Smooth muscle cell (in vitro differentiated cells): ENCODE measurements at regions not wholly inside any gene's neighbourhood (a gene's known extent, or its start where the extent isn't known, plus 50 kb on each side); places are given as distances from the start of the nearest gene placed in this dataset.

Experiments
- DNase-seq: peaks from one replicate; lab custom pipeline; 2025; ENCODE audit not compliant: unreplicated experiment; lab: John Stamatoyannopoulos, UW
- H2AFZ ChIP-seq: fragments of 200-600 bp; sonication (generic); 2 replicates; pipeline ENCODE4 v1.6.0; 2016; ENCODE audit warnings: antibody characterized with exemption, low read depth, mild to moderate bottlenecking
- H3F3A ChIP-seq: fragments of 200-600 bp; sonication (generic); 2 replicates; pipeline ENCODE4 v1.6.0; 2017; ENCODE audit warnings: antibody characterized with exemption, low read depth
- H3K27ac ChIP-seq: fragments of 200-600 bp; sonication (generic); 2 replicates; pipeline ENCODE4 v1.5.1; 2016; ENCODE audit warnings: low read depth, mild to moderate bottlenecking
- H3K27me3 ChIP-seq: fragments of 200-600 bp; sonication (generic); 2 replicates; pipeline ENCODE4 v1.6.1; 2016; ENCODE audit warnings: low read depth, mild to moderate bottlenecking
- H3K36me3 ChIP-seq: fragments of 200-600 bp; sonication (generic); 2 replicates; pipeline ENCODE4 v1.5.1; 2016; ENCODE audit warnings: low read depth
- H3K4me1 ChIP-seq: fragments of 200-600 bp; sonication (generic); 2 replicates; pipeline ENCODE4 v1.5.1; 2016; ENCODE audit warnings: low read depth
- H3K4me2 ChIP-seq: fragments of 200-600 bp; sonication (generic); 2 replicates; pipeline ENCODE4 v1.6.0; 2016; ENCODE audit warnings: mild to moderate bottlenecking
- H3K4me3 ChIP-seq: fragments of 200-600 bp; sonication (generic); 2 replicates; pipeline ENCODE4 v1.5.1; 2016; ENCODE audit warnings: mild to moderate bottlenecking
- H3K79me2 ChIP-seq: fragments of 200-600 bp; sonication (generic); 2 replicates; pipeline ENCODE4 v1.6.0; 2016; ENCODE audit warnings: low read depth, mild to moderate bottlenecking
- H3K9ac ChIP-seq: fragments of 200-600 bp; sonication (generic); 2 replicates; pipeline ENCODE4 v1.6.0; 2016; ENCODE audit warnings: low read depth
- H3K9me3 ChIP-seq: fragments of 200-600 bp; sonication (generic); replicated peaks from 2 replicates; pipeline ENCODE4 v1.5.1; 2016; ENCODE audit warnings: low read depth
- H4K20me1 ChIP-seq: fragments of 200-600 bp; sonication (generic); 2 replicates; pipeline ENCODE4 v1.6.0; 2016; ENCODE audit warnings: low read depth
- WGBS: methylation state at CpG from one replicate; pipeline ENCODE4 v1.1.7; 2016; ENCODE audit warnings: low lambda C conversion rate; 5-methylcytosine and 5-hydroxymethylcytosine counted together
- TF ChIP-seq, protein P1 (sequence below): fragments of 200-600 bp; sonication (generic); IDR thresholded peaks from 2 replicates; pipeline ENCODE4 v1.5.1; 2017; ENCODE audit warnings: borderline replicate concordance, mild to moderate bottlenecking, antibody characterized with exemption; ENCODE audit not compliant: insufficient read depth, poor library complexity, severe bottlenecking

DNA sequence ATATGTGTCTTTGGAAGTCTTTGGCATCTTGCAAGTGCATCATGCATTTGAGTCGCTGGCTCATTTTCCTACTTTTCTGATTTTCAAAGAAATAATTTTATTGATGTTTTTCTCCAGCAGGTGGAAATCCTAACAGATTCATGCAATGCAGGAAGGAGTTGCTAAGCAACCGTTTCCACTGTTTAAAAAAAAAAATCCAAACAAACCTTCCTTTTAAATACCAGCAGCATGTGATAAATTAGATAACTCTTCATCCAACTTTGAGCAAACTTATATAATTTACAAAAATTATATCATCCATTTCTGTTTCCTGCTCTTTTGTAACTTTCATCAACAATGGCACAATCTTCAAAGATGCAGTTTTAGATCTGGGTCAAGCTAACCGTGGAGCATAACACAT, 364.1 kb downstream of the MFSD1 start:
- Histone ChIP-seq H3F3A (no peaks in the 10 kb centered on the region), H3K9ac (no peak overlapping the region), H2AFZ (no peak overlapping the region), H3K4me2 (no peak overlapping the region), H3K79me2 (no peaks in the 10 kb centered on the region), H3K4me1 (no peaks in the 10 kb centered on the region), H3K36me3 (no peaks in the 10 kb centered on the region), H3K4me3 (no peak overlapping the region), H4K20me1 (no peaks in the 10 kb centered on the region), H3K27ac (no peak overlapping the region), H3K9me3 (no peaks in the 10 kb centered on the region), H3K27me3 (no peaks in the 10 kb centered on the region)
- TF ChIP-seq, protein P1, sequence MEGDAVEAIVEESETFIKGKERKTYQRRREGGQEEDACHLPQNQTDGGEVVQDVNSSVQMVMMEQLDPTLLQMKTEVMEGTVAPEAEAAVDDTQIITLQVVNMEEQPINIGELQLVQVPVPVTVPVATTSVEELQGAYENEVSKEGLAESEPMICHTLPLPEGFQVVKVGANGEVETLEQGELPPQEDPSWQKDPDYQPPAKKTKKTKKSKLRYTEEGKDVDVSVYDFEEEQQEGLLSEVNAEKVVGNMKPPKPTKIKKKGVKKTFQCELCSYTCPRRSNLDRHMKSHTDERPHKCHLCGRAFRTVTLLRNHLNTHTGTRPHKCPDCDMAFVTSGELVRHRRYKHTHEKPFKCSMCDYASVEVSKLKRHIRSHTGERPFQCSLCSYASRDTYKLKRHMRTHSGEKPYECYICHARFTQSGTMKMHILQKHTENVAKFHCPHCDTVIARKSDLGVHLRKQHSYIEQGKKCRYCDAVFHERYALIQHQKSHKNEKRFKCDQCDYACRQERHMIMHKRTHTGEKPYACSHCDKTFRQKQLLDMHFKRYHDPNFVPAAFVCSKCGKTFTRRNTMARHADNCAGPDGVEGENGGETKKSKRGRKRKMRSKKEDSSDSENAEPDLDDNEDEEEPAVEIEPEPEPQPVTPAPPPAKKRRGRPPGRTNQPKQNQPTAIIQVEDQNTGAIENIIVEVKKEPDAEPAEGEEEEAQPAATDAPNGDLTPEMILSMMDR, result no peak
- WGBS, result 82% methylated on average over 3 of the region's 3 CpGs
- DNase-seq, result no peak

DNA sequence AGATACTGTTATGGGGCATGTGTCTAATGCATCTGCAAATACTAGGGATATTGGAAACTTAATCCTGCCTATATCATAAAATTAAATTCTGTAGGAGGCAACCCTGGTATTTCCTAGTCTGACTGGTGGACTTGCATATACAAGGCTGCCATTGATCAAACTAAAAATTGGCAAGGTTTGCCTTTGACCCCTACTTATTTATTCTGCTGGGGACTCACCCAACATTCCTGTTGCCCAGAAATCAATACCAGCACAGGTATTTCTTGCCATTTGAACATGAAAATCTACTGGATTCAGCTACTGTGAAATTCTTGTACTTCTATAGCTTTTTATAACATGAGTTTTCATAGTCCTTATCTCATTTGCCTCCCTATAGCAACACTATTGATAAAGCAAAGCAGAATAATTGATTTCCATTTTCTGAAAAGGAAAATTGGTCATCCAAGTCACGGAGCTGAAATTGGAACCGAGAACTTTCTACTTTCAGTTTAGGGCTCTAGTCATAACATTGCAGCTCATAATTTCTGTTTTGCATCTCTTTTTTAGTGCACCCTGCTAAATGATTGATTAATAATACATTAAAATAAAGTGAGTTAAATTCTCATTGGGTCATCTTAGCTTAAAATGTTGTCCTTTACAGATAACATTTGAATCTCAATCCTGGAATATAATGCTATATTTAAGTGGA, 365.2 kb downstream of the MFSD1 start:
- TF ChIP-seq, protein P1, result no peak
- H4K20me1 ChIP-seq, result no peaks in the 10 kb centered on the region
- no peaks in the 10 kb centered on the region for H3F3A ChIP-seq
- WGBS, result 92% methylated on average over 2 of the region's 2 CpGs
- no peak overlapping the region for H3K4me3 ChIP-seq
- H3K4me2 ChIP-seq, result no peak overlapping the region
- H3K4me1 ChIP-seq, result no peaks in the 10 kb centered on the region
- H3K79me2 ChIP-seq, result no peaks in the 10 kb centered on the region
- no peaks in the 10 kb centered on the region for H3K27me3 ChIP-seq
- H2AFZ ChIP-seq, result no peak overlapping the region
- no peaks in the 10 kb centered on the region for H3K9me3 ChIP-seq
- H3K27ac ChIP-seq, result no peak overlapping the region
- no peak for DNase-seq
- no peak overlapping the region for H3K9ac ChIP-seq
- H3K36me3 ChIP-seq, result no peaks in the 10 kb centered on the region

DNA sequence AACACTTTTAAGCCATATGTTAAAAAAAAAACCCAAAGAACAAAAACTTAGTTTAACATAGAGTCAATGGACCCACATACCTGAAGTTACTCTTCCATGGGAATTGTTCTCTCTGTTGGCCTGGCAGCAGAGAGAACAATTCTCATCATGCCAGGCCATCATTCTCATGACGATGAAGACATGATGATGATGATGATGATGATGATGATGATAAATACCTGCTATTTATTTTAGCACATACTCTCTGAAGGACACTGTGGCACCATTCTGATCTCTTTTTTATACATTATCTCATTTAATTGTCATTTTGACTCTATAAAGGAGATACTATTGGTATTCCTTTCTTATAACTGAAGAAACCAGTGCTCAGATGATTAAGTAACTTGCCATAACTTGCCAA, 366.9 kb downstream of the MFSD1 start:
- Histone ChIP-seq H3K9ac (no peak overlapping the region), H3K4me1 (no peaks in the 10 kb centered on the region), H3K4me3 (no peak overlapping the region), H3K27ac (no peak overlapping the region), H3K79me2 (no peaks in the 10 kb centered on the region), H3F3A (no peaks in the 10 kb centered on the region), H4K20me1 (no peaks in the 10 kb centered on the region), H3K27me3 (no peaks in the 10 kb centered on the region), H3K36me3 (no peaks in the 10 kb centered on the region), H3K9me3 (no peaks in the 10 kb centered on the region), H3K4me2 (no peak overlapping the region), H2AFZ (no peak overlapping the region)
- DNase-seq, result no peak
- TF ChIP-seq, protein P1, result no peak
- WGBS, result 95% methylated on average over 1 of the region's 1 CpG

DNA sequence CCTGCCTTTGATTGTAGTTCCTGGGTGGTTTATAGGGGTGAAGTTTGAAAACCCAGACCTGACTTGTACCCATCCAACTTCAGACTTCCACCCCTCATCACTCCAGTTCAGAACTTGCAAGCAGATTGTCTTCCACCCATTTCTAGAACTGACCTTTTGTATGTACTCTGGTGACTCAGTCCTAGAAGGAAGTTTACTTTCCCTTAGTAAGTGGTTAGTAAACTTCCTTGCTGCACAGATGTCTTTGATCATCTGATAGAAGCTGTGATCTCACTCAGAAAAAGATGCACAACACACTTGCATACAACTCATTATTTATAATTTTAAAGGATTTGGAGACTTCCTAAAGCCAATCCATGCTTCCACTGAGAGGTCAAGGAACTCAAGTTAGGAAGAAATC, 368.0 kb downstream of the MFSD1 start:
- TF ChIP-seq, protein P1, result no peak
- no peak overlapping the region for H3K4me2 ChIP-seq
- H3K27ac ChIP-seq, result no peak overlapping the region

More for the DNA sequence above, 368.0 kb downstream of the MFSD1 start:
- no peaks in the 10 kb centered on the region for H3K9me3 ChIP-seq
- H3F3A ChIP-seq, result no peaks in the 10 kb centered on the region
- H3K4me3 ChIP-seq, result no peak overlapping the region
- no peak for DNase-seq
- H3K27me3 ChIP-seq, result no peaks in the 10 kb centered on the region
- H4K20me1 ChIP-seq, result no peaks in the 10 kb centered on the region
- no peak overlapping the region for H2AFZ ChIP-seq
- no peaks in the 10 kb centered on the region for H3K36me3 ChIP-seq
- no peaks in the 10 kb centered on the region for H3K4me1 ChIP-seq
- H3K79me2 ChIP-seq, result no peaks in the 10 kb centered on the region
- H3K9ac ChIP-seq, result no peak overlapping the region
